ENCODE measurements at regions not wholly inside any gene's neighbourhood (a gene's known extent, or its start where the extent isn't known, plus 50 kb on each side); places are given as distances from the start of the nearest gene placed in this dataset.
"Not testable (repeated sequence)": the region's sequence is repeated elsewhere in the genome, so short reads cannot be mapped to it uniquely, and the experiment has no call there.

DNA sequence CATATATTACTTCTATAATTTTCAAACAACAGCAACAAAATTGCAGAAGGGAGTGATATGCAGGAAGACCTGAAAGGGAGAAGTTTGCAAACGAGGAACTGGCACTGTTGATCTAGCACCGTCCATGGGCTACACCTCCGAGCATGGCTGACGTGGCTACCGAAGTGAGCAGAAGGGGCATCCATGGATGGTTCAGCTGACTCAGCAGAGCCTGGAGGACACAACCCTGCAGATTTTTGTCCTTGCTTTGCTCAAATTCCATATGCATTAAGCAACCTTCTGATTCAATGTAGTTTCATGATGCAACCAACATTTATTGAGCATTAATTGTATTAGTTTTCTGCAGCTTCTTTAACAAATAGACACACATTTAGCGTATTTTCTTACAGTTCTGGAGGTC, 191.2 kb downstream of the C1orf94 start:
- TF ChIP-seq, protein P1, sequence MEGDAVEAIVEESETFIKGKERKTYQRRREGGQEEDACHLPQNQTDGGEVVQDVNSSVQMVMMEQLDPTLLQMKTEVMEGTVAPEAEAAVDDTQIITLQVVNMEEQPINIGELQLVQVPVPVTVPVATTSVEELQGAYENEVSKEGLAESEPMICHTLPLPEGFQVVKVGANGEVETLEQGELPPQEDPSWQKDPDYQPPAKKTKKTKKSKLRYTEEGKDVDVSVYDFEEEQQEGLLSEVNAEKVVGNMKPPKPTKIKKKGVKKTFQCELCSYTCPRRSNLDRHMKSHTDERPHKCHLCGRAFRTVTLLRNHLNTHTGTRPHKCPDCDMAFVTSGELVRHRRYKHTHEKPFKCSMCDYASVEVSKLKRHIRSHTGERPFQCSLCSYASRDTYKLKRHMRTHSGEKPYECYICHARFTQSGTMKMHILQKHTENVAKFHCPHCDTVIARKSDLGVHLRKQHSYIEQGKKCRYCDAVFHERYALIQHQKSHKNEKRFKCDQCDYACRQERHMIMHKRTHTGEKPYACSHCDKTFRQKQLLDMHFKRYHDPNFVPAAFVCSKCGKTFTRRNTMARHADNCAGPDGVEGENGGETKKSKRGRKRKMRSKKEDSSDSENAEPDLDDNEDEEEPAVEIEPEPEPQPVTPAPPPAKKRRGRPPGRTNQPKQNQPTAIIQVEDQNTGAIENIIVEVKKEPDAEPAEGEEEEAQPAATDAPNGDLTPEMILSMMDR (IDR thresholded peaks at IDR 0.05; ENCODE audit: low read depth, low read length, missing control alignments), result no peak
- no peak overlapping the region for H3K4me3 ChIP-seq (ENCODE audit: low read depth, low read length)
- in situ Hi-C loops (cut with HindIII; ENCODE audit: low sequenced_read_pairs), result no loop called here
- DNase-seq (ENCODE audit: low read depth), result no peak

DNA sequence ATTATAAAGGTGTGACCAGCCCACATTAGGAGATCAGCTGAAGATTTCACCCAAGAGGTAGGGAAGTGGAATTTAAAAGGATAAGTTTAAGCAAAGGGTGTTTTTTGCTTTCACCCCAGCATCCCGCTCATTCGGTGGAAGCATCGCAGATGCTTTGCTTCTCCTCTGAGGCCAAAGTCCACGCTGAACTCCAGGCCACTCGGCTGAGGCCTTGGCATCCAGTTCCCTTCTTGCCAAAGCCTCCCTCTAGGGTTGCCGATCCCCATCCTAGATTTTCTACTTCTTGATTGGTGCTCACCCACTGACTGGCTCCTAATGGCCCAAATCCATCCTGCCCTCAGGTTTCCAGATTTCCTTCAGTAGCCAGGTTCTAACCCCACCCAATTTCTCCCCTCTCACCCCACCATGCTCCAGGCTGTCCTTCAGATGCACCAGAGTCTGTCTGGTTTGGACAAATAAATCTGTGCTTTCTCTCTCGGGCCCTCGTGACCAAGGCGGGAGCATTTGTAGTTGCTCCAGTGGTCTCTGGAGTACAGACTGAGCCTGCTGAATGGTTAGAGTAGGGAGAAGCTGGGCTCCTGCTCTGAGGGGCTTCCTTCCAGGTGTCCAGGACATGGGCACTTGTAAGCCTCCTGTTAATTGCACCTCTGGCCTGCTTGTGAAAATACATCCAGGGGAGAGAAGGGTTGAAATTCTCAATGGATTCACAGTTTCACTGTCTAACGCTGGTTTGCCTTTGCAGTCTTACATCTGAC, 193.2 kb downstream of the C1orf94 start:
- TF ChIP-seq, protein P1 (IDR thresholded peaks at IDR 0.05; ENCODE audit: low read depth, low read length, missing control alignments), result no peak
- no peak for DNase-seq (ENCODE audit: low read depth)
- H3K4me3 ChIP-seq (ENCODE audit: low read depth, low read length), result no peak overlapping the region
- in situ Hi-C loops (cut with HindIII; ENCODE audit: low sequenced_read_pairs), result no loop called here

DNA sequence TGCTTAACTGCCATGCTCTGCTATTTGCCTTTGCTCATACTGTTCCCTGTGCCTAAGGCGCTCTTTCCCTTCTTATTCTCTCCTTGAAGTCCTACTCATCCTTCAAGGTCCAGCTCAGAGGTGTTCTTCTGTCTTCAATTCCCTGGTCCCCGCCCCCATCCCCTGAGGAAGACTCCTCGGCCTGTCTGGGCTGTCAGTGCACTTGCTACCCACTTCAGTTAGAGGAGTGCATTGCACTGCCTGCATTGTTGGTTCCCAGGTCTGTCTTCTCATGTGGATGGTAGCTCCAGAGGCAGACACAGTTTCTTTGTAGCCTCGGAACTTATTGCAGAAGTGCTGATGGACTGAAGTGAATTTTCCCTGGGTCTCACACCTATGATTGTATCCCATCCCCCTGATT, 194.0 kb downstream of the C1orf94 start:
- in situ Hi-C loops (cut with HindIII; ENCODE audit: low sequenced_read_pairs), result no loop called here
- DNase-seq (ENCODE audit: low read depth), result no peak
- H3K4me3 ChIP-seq (ENCODE audit: low read depth, low read length), result no peak overlapping the region
- TF ChIP-seq, protein P1 (IDR thresholded peaks at IDR 0.05; ENCODE audit: low read depth, low read length, missing control alignments), result no peak

DNA sequence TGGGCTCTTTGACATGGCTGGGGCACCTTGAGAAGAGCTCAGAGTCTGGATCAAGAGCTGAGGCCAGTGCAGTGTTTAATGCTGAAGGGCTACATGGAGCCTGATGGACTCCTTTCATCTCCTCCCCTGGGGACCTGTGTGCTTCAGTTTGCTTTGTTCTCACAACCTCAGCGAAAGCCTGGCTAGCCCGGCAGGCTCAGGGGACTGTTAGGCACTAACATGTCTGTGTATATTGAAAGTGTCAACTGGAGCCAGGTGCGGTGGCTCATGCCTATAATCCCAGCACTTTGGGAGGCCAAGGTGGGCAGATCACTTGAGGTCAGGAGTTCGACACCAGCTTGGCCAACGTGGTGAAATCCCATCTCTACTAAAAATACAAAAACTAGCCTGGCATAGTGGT, 194.5 kb downstream of the C1orf94 start:
- in situ Hi-C loops (cut with HindIII; ENCODE audit: low sequenced_read_pairs); H3K4me3 ChIP-seq (ENCODE audit: low read depth, low read length); DNase-seq (ENCODE audit: low read depth): not testable (repeated sequence)

DNA sequence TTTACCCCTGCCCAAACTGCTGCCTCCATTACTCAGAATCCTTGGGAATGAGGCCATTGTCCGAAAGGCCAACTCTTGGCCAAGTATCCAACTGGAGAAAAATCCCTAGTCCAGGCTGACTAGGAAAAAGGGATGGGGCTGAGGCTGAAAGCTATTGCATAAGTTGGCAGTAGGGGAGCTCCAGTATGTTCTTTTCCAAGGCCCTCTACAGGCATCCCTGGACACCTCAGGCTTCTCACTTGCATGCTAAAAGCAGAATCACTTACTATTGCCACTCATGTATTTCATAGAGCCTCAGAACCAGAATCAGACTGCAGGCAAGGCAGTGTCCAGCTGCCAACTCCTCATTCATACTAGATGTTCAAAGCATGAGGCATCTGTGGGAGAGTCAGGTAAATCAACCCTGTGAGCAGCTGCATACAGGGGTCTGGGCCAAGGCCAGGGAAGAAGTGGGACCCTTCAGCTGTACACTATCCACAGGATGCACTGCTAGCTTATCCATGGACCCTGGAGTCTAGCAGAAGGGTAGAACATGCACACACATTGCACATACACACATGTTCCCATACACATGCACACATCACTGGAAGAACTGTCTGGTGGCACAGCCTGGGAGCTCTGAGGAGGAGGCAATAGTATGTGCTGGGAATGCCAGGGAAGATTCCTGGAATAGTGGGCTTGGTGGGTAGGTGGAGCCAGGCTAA, 195.3 kb downstream of the C1orf94 start:
- TF ChIP-seq, protein P1 (IDR thresholded peaks at IDR 0.05; ENCODE audit: low read depth, low read length, missing control alignments), result no peak
- DNase-seq (ENCODE audit: low read depth), result no peak
- in situ Hi-C loops (cut with HindIII; ENCODE audit: low sequenced_read_pairs), result no loop called here
- no peak overlapping the region for H3K4me3 ChIP-seq (ENCODE audit: low read depth, low read length)

DNA sequence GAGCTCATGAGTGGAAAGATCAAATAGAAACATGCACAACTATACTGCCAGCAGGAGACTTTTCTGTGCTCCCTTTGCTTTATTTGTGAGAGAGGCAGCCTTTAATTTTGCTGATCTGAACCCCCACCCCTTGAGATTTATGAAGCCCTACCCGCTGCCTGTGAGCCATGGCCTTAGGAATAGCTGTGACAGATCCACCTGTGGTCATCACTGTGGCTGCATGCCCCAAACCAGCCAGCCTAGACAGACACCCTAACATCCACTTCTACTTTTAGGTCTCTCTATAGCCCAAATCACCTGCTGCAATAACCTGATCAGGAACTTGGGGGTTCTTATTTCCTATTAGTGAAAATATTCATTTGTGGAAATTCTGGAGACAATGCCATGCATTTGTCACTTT, 196.2 kb downstream of the C1orf94 start:
- no peak for DNase-seq (ENCODE audit: low read depth)
- no peak overlapping the region for H3K4me3 ChIP-seq (ENCODE audit: low read depth, low read length)
- TF ChIP-seq, protein P1 (IDR thresholded peaks at IDR 0.05; ENCODE audit: low read depth, low read length, missing control alignments), result no peak
- in situ Hi-C loops (cut with HindIII; ENCODE audit: low sequenced_read_pairs), result no loop called here

DNA sequence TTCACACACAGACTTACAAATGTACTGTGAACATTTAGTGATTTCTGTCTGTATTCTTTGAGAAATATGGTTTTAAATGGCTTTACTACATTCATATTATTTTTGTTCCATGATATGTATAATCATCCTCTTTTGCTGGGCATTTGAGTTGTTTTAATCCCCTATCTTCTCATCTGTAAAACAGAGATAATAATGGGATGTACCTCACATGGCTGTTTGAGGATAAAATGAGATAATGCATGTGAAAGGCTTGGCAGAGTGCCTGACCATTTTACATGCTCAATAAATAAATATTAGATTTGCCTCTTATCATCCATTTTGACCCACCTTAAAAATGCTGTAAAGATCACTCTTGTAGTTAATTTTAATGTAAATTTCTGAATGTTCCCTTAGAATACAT, 197.2 kb downstream of the C1orf94 start:
- TF ChIP-seq, protein P1 (IDR thresholded peaks at IDR 0.05; ENCODE audit: low read depth, low read length, missing control alignments), result no peak
- in situ Hi-C loops (cut with HindIII; ENCODE audit: low sequenced_read_pairs), result no loop called here

More for the DNA sequence above, 197.2 kb downstream of the C1orf94 start:
- no peak for DNase-seq (ENCODE audit: low read depth)
- no peak overlapping the region for H3K4me3 ChIP-seq (ENCODE audit: low read depth, low read length)
